ENCODE measurements at regions not wholly inside any gene's neighbourhood (a gene's known extent, or its start where the extent isn't known, plus 50 kb on each side); places are given as distances from the start of the nearest gene placed in this dataset.
"Not testable (repeated sequence)": the region's sequence is repeated elsewhere in the genome, so short reads cannot be mapped to it uniquely, and the experiment has no call there.

GRCh38 chr5:58024151-58024550 lies 435.7 kb downstream of the PLK2 start:
- DNase-seq (ENCODE audit: low read depth, low spot score), result no peak

GRCh38 chr5:58022055-58022454 lies 437.8 kb downstream of the PLK2 start:
- DNase-seq (ENCODE audit: low read depth, low spot score), result no peak

- no peak for DNase-seq (ENCODE audit: low read depth, low spot score)
Measured at GRCh38 chr5:58021466-58021865, 438.4 kb downstream of the PLK2 start.

GRCh38 chr5:58019614-58020013 lies 440.3 kb downstream of the PLK2 start:
- DNase-seq (ENCODE audit: low read depth, low spot score), result peak; percentile 76

- no peak for DNase-seq (ENCODE audit: low read depth, low spot score)
Measured at GRCh38 chr5:58018016-58018415, 441.9 kb downstream of the PLK2 start.

- DNase-seq (ENCODE audit: low read depth, low spot score), result no peak
Measured at GRCh38 chr5:58016877-58017276, 443.0 kb downstream of the PLK2 start.

- DNase-seq (ENCODE audit: low read depth, low spot score), result no peak
Measured at GRCh38 chr5:58016358-58016757, 443.5 kb downstream of the PLK2 start.

GRCh38 chr5:58015175-58015574 lies 444.7 kb downstream of the PLK2 start:
- DNase-seq (ENCODE audit: low read depth, low spot score), result no peak

GRCh38 chr5:58013542-58014258 lies 446.2 kb downstream of the PLK2 start:
- DNase-seq (ENCODE audit: low read depth, low spot score), result no peak

- DNase-seq (ENCODE audit: low read depth, low spot score), result no peak
Measured at GRCh38 chr5:58012801-58013315, 447.0 kb downstream of the PLK2 start.

- no peak for DNase-seq (ENCODE audit: low read depth, low spot score)
Measured at GRCh38 chr5:58012102-58012501, 447.8 kb downstream of the PLK2 start.

GRCh38 chr5:58011301-58011700 lies 448.6 kb downstream of the PLK2 start:
- DNase-seq (ENCODE audit: low read depth, low spot score), result no peak

- DNase-seq (ENCODE audit: low read depth, low spot score), result no peak
Measured at GRCh38 chr5:58009754-58010153, 450.1 kb downstream of the PLK2 start.

GRCh38 chr5:58002323-58002722 lies 457.6 kb downstream of the PLK2 start:
- DNase-seq (ENCODE audit: low read depth, low spot score), result no peak

- no peak for DNase-seq (ENCODE audit: low read depth, low spot score)
Measured at GRCh38 chr5:57993866-57994265, 466.0 kb downstream of the PLK2 start.

- DNase-seq (ENCODE audit: low read depth, low spot score), result peak; percentile 3
Measured at GRCh38 chr5:57989378-57989777, 470.5 kb downstream of the PLK2 start.

GRCh38 chr5:57988813-57989212 lies 471.1 kb downstream of the PLK2 start:
- DNase-seq (ENCODE audit: low read depth, low spot score), result no peak

GRCh38 chr5:57987552-57987951 lies 472.3 kb downstream of the PLK2 start:
- DNase-seq (ENCODE audit: low read depth, low spot score), result no peak

- DNase-seq (ENCODE audit: low read depth, low spot score), result no peak
Measured at GRCh38 chr5:57986761-57987341, 473.0 kb downstream of the PLK2 start.

- DNase-seq (ENCODE audit: low read depth, low spot score), result no peak
Measured at GRCh38 chr5:57983426-57983825, 476.5 kb downstream of the PLK2 start.

- no peak for DNase-seq (ENCODE audit: low read depth, low spot score)
Measured at GRCh38 chr5:57979671-57980070, 480.2 kb downstream of the PLK2 start.

GRCh38 chr5:57976506-57976905 lies 483.4 kb downstream of the PLK2 start:
- no peak for DNase-seq (ENCODE audit: low read depth, low spot score)

- DNase-seq (ENCODE audit: low read depth, low spot score), result not testable (repeated sequence)
Measured at GRCh38 chr5:57972099-57972498, 487.8 kb downstream of the PLK2 start.

Data from pulmonary artery endothelial cell (primary cell).